HG03460 (cell line): ENCODE measurements at regions not wholly inside any gene's neighbourhood (a gene's known extent, or its start where the extent isn't known, plus 50 kb on each side); places are given as distances from the start of the nearest gene placed in this dataset.
"Not testable (repeated sequence)": the region's sequence is repeated elsewhere in the genome, so short reads cannot be mapped to it uniquely, and the experiment has no call there.

ENCODE experiments used
- ATAC-seq: cut with Tn5 transposase; IDR thresholded peaks from one replicate; pipeline ENCODE4 v1.9.1; 2021; ENCODE audit not compliant: unreplicated experiment

DNA sequence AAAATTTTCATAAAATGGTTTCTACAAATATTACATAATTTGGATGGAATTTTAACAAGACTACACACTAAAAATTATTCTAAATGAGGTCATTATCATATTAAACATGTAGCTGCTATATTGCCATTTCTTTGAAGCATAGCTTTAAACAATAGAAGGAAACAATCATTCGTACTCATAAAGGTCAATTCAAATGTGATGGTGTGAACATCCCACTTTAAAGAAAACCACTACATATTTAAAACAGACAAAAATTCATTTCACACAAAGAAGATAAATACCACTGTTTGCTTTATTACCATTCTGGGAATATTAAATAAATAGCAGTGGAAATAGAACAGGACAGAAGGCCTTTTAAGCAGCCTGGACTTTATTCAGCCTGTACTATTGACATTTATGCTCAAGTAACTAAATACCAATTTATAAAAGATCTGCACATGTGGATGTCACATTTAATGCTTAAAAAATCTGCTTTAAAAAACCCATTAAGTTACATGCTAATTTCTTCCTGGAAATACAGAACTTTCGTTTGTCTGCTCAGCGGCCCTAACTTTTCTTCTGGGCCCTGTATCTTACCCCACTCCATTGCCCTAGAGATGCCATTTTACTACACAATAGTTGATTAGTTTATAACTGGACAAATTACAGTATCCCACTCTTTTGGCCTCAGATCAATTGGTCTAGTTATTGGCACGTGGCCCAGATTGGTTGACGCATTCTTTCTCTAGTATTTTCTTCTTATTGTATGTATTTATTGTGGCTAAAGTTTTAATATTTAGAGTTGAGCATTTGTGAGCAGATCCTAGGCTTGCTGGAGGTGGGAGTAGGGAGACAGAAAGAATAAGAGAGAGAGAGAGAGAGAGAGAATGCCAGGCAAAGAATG is 215.1 kb upstream of the SPRY2 start:
- no peak for ATAC-seq

DNA sequence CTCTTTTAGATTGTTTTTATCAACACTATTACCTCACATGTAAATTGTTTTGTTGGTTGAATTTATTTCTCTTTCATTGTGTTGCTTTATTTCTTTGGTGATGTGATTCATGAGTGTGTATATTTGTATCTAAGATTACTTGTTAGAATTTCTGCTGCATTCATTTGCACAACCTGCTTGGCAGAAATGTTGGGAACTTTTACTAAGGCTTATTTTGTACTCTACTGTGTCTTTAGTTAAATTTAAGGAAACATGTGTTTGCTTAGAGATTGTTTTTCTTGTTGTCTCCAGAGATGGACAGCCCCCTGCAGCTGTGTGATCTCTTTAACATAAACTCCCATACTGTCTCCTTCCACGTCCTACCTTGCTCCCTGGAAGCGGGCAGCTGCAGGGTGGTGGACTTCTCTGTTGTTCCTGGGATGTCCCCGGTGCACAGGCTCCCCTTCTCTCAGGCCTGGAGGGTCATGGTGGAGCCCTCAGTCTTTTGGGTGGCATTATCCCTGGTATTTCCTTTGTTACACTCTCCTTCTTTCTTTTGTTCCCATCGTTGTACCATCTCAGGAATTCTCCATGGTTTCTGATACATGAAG is 212.0 kb upstream of the SPRY2 start:
- ATAC-seq: no peak

DNA sequence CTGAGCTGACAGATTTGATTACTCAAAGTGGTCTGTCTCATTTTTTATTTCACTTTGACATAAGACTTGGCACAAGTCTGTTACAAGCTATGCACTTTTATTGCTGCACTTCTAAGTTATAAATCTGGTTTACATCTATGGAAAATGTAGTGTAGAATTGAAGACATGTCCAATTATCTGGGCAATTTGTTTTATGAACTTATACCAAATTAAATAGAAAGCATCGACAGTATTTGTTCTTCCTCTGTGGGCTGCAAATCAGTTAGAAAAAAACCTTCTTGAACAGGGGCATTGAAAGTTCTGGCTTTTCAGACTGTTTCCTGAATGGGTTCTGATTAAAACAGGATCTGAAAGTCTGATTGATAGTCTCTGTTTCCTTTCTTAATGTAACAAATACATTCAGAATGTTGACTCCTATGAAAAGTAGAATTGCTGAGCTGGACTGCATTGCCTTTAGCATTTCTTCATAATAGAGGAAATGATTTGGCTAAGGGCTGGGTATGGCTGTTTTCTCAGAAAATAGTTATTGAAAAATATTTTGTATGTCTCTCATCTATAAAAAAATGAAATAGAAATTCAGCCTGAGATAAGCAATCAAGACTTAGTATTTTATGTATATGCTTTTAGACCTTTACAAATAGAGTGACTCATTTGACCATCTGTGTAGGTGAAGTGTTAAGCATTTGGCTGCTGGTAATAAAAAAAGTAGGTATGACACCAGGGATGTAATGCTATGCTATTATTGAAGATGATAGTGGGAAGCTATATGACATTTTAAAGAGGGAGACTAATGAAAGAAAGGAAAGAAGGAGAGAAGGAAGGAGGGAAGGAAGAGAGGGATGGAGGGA is 210.9 kb upstream of the SPRY2 start:
- ATAC-seq: no peak

DNA sequence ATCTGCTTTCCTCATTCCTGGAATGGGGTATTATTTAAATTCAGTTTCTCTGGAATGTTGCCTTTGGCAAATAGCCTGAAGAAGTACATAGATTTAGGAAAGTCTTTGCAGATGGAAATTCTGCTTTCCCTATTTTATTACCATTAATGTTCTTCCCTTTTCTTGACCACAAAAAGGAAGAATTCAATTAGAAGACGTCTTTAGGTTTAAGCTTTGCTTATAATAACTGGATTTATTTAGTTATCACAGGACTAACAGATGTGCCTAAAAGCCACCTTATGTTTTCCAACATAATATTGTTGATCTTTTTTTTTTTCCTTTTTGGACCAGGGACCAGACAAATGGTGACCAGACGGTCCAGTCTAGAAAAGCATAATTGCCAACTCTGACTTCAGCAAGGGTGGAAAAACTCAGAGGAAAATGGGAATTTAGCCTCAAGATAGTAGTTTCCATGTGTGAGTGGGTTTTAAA is 210.1 kb upstream of the SPRY2 start:
- ATAC-seq: no peak

DNA sequence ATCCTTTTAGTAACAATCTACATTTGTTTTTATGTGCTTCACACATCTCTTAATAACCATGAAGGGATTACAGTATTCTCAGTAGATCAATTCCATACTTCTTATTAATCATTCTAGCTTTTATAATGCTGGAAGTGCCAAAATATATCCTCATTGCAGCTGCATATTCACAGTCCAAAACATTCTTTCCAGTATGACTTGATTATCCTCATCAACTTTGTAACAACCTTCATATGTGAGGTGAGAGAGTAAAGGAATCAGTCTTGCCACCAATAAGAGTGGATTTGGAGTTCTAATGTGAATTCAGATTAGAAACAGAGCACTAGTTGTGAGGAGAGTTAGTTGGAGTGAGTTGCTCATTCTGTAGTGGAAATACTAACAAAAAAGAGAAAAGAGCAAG is 208.0 kb upstream of the SPRY2 start:
- ATAC-seq: no peak

DNA sequence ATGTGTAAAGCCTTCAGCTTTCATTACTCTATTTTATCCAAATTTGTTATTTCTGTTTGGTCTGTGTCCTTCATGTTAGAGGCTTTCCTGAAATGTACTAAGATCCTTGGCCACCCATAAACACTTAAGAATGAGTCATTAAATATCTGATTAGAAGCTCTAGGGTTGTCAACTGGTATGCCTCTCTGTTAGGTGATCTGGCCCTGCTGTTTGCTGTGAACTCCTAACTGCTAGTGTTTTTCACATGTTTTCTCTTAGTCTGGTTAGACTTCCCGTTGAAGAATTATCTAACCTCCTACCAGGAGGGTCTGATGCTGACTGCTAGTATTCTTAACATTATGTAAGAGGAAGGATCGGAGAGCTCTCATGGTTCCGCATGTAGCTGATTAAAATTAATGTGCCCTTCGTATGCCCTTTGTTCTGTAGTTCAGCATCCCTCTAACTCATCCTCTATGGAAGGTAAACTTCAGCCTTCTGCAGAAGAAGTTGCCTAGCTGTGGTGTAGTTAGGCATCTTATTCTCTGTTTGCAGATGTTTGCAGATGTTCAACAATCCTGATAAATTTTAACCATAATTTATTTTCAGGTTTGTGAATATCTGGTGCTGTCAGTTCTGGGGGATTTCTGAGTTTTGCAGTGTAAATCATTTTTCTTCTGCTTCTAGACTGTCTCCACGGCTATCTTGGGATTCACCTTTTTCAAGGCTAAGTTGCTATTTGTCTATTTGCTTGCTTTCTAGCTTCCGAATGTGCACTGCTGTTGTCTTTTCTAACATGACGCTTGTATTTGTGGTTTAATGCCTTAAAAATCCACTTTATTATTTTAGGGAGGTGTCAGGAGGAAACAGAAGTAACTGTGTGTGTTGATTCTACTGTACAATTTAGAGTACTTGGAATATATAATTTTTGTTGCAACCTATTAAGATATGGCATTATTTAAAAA is 207.2 kb upstream of the SPRY2 start:
- ATAC-seq: no peak

DNA sequence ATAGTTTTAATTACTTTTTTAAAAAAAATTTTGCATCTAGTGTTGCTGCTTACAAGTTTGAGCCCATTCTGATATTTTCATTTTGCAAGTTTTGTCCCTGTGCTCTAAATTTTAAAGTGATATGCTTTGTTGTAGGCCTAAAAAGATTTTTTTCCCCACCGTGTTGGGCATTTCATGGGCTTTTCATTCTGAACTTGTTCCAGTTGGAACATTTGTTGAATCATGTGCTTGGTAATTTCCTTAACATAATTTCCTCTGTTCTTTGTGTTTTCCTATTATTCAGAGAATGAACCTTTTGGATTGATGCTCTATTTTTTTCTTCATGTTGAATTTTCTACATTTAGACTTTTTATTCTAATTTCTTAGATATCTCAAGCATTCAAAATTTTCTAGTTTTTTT is 206.4 kb upstream of the SPRY2 start:
- ATAC-seq: no peak

DNA sequence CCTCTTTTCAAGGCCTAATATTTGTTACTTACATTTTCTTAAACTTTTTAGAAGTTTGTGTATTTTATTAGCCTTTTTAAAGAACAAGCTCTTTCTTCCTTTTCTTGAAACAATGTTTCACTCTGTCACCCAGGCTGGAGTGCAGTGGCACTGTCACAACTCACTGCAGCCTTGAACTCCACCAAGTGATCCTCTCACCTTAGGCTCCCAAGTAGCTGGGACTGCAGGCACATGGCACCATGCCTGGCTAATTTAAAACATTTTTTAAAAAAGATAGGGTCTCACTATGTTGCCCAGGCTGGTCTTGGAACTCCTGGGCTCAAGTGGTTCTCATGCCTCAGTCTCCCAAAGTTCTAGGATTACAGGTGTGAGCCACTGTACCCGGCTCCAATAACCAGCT is 192.2 kb upstream of the SPRY2 start:
- no peak for ATAC-seq

DNA sequence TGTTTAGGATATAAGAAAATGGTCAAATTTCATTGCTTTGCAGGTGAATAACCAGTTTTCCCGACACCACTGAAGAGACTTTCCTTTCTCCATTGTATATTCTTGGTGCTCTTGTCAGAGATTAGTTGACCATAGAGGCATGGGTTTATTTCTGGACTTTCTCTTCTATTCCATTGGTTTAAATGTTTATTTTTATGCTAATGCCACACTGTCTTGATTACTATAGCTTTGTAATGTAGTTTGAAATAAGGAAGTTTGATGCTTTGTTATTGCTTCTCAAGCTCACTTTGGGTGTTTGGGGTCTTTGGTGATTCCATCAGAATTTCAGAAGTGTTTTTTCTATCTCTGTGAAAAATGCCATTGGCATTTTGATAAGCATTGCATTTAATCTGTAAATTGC is 190.0 kb upstream of the SPRY2 start:
- ATAC-seq: no peak

DNA sequence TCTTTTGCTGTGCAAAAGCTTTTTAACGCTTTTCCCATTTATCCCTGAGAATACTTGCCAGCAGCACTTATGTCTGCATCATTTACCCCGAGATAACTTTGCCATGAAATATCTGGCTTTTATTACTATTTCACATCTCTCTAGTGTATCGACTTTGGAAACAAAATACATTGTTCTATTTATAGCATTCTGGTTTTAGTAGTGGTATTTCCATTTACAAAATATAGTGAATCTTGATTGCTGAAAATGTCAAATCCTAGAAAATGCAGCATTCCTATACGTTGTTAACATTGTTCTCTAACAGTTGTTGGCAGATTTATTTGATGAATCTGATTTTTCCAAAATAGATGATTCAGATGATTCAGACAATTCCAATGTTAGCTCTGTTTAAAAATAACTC is 189.3 kb upstream of the SPRY2 start:
- no peak for ATAC-seq

DNA sequence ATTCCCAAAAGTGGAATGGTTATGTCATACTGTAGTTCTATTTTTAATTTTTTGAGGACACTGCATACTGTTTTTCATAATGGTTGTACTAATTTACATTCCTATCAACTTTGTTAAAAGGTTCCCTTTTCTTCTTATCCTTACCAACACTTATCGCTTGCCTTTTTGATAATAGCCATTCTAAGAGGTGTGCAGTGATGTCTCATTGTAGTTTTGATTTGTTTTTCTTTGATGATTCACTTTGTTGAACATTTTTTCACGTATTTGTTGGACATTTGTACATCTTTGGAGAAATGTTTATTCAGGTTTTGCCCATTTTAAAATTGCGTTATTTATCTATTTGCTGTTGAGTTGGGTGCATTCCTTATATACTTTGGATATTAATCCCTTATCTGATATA is 188.8 kb upstream of the SPRY2 start:
- ATAC-seq: no peak

DNA sequence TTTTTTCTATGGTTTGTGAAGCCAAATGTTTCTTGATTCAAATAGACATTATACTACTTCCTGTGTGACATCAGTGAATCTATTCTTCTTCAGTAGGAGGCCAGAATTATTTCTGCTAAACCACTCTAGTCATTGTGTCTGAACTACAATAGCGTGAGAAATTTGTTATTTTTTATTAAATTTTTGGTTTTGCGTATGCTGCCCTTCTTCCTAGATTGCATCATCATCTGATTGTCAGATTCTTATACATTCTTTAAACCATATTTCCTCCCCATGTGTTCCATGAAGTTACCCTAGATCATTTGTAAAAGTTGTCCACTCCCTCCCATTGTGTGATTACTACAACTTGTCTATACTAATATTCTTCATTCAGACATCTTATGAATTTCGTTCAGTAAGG is 187.8 kb upstream of the SPRY2 start:
- ATAC-seq: no peak

DNA sequence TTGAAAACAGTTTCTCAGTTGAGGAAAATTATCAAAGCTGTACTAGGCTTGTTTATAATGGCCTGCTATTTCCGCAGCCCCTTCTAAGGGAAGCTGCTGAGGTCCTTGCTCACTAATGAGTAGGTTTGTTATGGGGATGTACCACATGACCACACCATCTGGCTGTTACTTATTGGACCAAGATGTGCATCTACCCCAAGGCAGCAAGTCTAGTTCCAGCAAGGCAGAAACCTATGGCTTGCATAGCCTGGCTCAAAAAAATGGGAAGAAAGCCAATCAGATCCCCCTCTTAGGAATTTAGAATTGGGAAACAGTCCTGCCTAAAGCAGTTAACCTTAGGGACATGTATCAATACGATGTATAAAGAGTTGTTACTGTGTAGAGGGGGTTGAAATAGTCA is 186.5 kb upstream of the SPRY2 start:
- no peak for ATAC-seq

DNA sequence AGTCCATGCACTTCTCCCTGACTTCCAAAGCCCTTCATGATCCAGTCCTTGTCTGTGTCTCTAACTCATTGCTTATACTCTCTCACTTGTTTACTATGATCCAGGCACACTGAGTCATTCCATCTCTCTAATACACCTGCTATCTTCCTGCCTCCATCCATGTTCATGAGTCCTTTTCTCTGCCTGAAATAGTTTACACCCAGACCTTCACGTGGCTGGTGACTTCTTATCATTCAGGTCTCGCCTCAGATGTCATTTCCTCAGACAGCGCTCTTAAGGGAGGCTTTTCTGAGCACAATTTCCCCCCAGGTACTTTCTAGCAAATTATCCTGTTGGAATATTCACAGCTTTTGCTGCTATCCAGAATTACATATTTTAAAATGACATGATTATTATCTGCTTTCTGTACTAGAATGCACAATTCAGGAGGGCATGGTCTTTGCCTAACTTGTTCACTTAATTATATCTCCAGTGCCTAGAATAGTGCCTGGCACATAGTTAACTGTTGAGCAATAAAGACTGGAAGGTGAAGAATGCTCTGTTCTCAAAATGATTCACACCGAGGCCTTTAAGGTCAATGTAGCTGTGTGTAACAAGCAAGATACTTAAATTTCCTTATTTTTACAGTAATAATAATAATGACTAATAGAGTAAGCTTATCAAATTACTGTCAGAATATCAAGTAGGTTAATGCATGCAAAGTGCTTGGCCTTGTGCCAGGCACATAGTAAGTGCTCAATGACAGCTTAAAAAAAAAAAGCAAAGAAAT is 183.7 kb upstream of the SPRY2 start:
- ATAC-seq: no peak

DNA sequence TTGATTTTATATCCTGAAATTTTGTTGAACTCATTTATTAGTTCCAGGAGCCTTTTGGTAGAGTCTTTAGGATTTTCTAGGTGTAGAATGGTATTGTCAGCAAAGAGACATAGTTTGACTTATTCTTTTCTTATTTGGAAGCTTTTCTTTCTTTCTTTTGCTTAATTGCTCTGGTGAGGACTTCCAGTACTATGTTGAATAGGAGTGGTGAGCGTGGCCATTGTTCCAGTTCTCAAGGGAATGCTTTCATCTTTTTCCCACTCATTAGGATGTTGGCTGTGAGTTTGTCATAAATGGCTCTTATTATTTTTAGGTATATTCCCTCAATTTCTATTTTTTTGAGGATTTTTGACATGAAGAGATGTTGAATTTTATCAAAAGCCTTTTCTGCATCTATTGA is 182.2 kb upstream of the SPRY2 start:
- no peak for ATAC-seq

DNA sequence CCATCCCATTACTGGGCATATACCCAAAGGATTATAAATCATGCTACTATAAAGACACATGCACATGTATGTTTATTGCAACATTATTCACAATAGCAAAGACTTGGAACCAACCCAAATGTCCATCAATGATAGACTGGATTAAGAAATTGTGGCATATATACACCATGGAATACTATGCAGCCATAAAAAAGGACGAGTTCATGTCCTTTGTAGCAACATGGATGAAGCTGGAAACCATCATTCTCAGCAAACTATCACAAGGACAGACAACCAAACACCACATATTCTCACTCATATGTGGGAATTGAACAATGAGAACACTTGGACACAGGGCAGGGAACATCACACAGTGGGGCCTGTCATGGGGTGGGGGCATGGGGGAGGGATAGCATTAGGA is 181.5 kb upstream of the SPRY2 start:
- not testable (repeated sequence) for ATAC-seq

DNA sequence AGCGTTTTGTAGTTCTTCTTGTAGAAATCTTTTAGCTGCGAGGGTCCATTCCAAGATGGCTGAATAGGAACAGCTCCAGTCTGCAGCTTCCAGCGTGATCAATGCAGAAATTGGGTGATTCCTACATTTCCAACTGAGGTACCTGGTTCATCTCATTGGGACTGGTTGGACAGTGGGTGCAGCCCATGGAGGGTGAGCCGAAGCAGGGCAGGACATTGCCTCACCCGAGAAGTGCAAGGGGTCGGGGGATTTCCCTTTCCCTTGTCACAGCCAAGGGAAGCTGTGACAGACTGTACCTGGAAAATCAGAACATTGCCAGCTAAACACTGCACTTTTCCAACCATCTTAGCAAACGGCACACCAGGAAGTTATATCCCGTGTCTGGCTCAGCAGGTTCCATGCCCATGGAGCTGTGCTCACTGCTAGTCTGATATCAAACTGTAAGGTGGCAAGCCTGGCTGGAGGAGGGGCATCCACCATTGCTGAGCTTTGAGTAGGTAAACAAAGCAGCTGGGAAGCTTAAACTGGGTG is 176.0 kb upstream of the SPRY2 start:
- ATAC-seq: no peak

DNA sequence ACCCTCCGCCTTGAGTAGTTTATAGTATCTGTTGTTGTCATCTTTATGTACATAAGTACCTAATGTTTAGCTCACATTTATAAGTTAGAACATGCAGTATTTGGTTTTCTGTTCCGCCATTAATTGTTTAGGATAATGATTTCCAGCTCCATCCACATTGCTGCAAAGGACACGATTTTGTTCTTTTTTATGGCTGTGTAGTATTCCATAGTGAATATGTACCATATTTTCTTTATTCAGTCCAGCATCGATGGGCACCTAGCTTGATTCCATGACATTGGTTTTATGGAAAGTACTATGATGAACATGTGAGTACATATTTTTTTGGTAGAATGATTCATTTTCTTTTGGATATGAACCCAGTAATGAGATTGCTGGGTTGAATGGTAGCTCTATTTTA is 174.4 kb upstream of the SPRY2 start:
- no peak for ATAC-seq

DNA sequence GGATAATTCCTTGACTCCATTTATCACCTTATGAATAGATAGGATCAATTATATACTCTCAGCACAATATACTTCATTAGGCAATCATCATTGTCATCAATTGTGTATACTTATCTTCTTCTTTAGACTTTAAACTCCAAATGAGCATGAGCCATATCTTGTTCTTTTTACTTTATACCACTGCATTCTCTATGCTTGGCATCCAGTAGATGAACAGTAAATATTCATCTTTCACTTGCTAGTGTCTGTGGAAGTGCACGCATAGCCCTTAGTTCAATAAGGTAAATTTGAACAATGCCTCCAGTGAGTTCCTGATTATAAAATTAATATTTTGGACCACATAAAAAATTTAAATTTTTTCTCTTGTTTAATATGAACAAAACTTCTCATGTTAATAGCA is 172.3 kb upstream of the SPRY2 start:
- ATAC-seq: no peak

DNA sequence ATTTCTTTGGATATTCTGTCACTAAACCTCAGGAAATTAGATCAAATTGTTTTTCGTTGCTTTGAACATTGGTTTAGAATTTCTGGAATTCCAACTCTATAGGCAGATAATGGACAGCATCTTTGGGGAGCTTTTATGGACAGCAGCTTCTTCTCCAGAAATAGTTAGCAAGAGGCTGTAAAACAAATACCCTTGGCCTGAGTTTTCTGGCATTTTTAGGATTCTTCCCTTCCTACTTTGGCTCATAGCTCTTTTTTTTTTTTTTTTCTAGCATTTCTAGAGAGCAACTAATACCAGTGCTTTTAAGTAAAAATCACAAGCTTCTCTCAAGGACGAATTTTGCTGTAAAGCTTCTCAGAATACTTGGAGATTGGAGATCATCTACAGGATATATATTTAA is 169.8 kb upstream of the SPRY2 start:
- ATAC-seq: no peak
